HFF-Myc (cell line): ENCODE measurements at regions not wholly inside any gene's neighbourhood (a gene's known extent, or its start where the extent isn't known, plus 50 kb on each side); places are given as distances from the start of the nearest gene placed in this dataset.
"Not testable (repeated sequence)": the region's sequence is repeated elsewhere in the genome, so short reads cannot be mapped to it uniquely, and the experiment has no call there.

ENCODE experiments used
- DNase-seq: peaks from one replicate; pipeline ENCODE4 v3.0.0-alpha.2; 2011; ENCODE audit warnings: low read depth; ENCODE audit errors: extremely low read depth
- H3K4me3 ChIP-seq: replicated peaks from 2 replicates; pipeline ENCODE4 v1.5.1; 2011; ENCODE audit warnings: low read depth, mild to moderate bottlenecking, control low read depth, low read length
- CTCF ChIP-seq: IDR thresholded peaks from 2 replicates; pipeline ENCODE4 v1.5.1; 2012; ENCODE audit warnings: mild to moderate bottlenecking, low read depth, low read length, control low read depth; ENCODE audit errors: missing control alignments

- no peak overlapping the region for H3K4me3 ChIP-seq
- DNase-seq = no peak
- no peak for TF ChIP-seq CTCF
These were observed 167.7 kb downstream of the COG6 start for GRCh38 chr13:39823063-39823713.

GRCh38 chr13:39825886-39826285 is 170.4 kb downstream of the COG6 start:
- no peak for DNase-seq
- TF ChIP-seq CTCF = no peak

GRCh38 chr13:39835253-39835652 is 179.8 kb downstream of the COG6 start:
- no peak for DNase-seq
- no peak overlapping the region for H3K4me3 ChIP-seq
- no peak for TF ChIP-seq CTCF

More at GRCh38 chr13:39825886-39826285, 170.4 kb downstream of the COG6 start:
- no peak overlapping the region for H3K4me3 ChIP-seq

- no peak for DNase-seq
- H3K4me3 ChIP-seq = no peak overlapping the region
- no peak for TF ChIP-seq CTCF
These were observed 180.6 kb downstream of the COG6 start for GRCh38 chr13:39836038-39836437.

GRCh38 chr13:39837866-39838265 is 182.4 kb downstream of the COG6 start:
- not testable (repeated sequence) for DNase-seq

GRCh38 chr13:39840201-39840600 is 184.7 kb downstream of the COG6 start:
- no peak for TF ChIP-seq CTCF
- no peak for DNase-seq
- no peak overlapping the region for H3K4me3 ChIP-seq

More at GRCh38 chr13:39837866-39838265, 182.4 kb downstream of the COG6 start:
- not testable (repeated sequence) for H3K4me3 ChIP-seq

GRCh38 chr13:39847336-39847735 is 191.9 kb downstream of the COG6 start:
- no peak for DNase-seq
- no peak overlapping the region for H3K4me3 ChIP-seq
- no peak for TF ChIP-seq CTCF
